Glomerular endothelial cell (primary cell): ENCODE measurements at regions not wholly inside any gene's neighbourhood (a gene's known extent, or its start where the extent isn't known, plus 50 kb on each side); places are given as distances from the start of the nearest gene placed in this dataset.
"Not testable (repeated sequence)": the region's sequence is repeated elsewhere in the genome, so short reads cannot be mapped to it uniquely, and the experiment has no call there.

Experiments
- DNase-seq: peaks from one replicate; pipeline ENCODE4 v3.0.0-alpha.2; 2011; ENCODE audit warnings: low read depth, low spot score; ENCODE audit errors: extremely low read depth

DNA sequence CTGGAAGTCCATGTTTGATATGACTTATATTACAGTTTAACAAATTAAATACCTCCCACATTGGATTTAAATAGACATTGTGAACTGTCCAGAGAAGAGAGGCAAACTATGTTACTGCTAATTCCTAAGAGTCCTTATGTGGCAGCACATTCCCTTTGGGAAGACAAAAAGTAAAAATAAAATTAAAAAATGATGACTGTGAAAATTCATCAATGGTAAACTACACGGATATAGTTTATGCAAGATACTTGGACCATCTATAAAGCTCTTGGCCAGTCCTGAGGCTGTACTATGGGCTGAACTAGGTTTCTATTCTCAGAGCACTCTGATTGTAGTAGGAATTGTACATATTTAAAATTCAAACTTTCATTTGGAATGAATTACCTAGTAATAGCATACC lies 206.4 kb downstream of the LRRK2 start:
- no peak for DNase-seq

DNA sequence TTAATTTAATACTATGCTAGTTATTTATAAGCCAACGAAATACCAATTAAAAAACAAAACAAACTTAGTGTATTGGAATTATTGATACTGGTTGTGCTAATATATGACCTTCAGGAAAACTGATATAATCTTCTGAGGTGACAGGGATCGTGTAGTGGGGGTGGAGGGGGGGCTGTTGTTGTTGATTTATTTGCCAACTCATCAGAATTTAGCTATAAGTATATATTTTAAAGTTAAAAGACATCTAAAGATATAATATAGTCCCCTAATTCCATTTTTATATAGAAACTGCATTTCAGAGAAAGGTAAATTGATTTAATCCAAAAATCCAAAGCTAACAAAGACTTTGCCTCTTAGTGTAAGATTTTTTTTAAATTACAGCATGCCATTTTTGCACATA lies 210.5 kb downstream of the LRRK2 start:
- DNase-seq, result no peak

GRCh38 chr12:40435951-40436350 lies 211.2 kb downstream of the LRRK2 start:
- DNase-seq, result no peak

- no peak for DNase-seq
Measured at GRCh38 chr12:40436564-40436963, 211.8 kb downstream of the LRRK2 start.

DNA sequence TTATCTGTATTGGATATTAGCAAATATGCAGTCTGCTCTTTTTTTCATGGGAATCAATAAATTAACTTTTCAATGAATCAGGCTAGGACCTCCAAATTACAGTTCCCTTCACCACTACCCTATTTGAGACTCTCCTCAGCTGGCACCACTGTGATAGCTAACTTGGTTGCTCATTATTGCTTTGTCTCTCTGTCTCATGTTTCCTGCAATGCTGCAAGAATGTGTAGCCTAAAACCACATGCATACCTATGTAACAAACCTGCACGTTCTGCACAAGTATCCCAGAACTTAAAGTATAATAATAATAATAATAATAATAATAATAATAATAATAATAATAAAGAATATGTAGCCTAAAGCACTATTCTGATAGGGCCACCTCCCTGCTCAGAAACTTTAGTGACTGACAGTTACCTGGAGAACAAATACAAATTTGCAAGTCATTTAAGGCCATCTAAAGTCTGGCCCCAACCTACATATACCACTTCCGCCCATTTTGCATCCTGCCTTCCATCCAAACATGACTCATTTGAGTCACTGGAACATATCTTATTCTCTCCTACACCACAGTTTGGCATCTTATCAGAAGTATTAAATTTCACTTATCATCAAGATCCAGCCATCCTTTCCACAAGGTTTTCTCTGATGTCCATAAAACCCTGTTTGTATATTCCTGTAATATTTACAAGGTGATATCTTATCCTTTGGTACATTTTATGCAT lies 215.1 kb downstream of the LRRK2 start:
- no peak for DNase-seq

GRCh38 chr12:40444174-40444573 lies 219.4 kb downstream of the LRRK2 start:
- DNase-seq, result no peak

- DNase-seq, result no peak
Measured at GRCh38 chr12:40446385-40446784, 221.6 kb downstream of the LRRK2 start.

DNA sequence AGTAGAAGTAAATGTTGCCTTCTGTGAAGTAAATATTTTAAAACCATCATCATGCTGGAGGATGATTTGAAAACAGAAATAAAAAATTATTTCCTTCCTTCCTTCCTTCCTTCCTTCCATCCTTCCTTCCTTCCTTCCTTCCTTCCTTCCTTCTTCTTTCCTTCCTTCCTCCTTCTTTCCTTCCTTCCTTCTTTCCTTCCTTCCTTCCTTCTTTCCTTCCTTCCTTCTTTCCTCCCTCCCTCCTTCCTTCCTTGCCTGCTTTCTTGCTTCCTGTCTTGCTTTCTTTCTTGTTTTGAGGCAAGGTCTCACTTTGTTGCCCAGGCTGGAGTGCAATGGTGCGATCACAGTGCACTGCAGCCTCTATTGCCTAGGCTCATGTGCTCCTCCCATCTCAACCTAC lies 223.7 kb downstream of the LRRK2 start:
- DNase-seq, result not testable (repeated sequence)

- no peak for DNase-seq
Measured at GRCh38 chr12:40451661-40452060, 226.9 kb downstream of the LRRK2 start.

DNA sequence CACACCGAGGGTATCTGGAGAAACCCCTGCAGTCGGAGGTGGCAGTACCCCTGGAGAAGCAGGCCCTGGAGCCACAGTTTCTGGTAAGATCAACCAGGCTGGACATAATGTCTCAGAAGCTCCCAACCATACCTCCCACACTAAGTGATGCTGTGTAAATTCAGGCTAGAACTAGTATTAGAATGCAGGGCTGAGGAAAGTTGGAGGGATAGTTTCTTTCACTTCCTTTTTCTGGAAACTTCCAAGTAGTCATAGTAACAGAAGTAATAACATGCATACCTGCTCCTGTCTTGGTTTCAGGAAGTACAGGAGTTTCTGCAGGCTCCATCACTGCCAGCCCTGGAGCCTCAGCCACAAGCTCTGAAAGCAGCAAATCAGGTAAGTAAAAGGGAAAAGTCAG lies 228.1 kb upstream of the CNTN1 start:
- no peak for DNase-seq

DNA sequence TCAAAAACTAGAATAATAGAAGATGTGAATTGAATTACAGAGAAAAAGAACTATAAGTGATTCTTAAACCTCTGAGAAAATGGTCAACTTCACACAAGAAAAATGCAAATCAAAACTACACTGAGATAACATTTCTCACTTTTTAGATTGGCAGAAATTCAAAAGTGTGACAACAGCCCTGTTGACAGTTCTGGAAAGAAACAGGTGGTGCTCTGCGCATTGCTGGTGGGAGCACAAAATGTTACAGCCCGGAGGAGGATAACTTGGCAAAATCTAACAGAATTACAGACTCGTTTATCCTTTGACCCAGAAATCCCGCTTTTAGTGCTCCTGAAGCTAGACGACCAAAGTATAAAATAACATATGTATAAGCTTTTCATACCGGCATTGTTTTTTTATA lies 222.5 kb upstream of the CNTN1 start:
- DNase-seq, result no peak

DNA sequence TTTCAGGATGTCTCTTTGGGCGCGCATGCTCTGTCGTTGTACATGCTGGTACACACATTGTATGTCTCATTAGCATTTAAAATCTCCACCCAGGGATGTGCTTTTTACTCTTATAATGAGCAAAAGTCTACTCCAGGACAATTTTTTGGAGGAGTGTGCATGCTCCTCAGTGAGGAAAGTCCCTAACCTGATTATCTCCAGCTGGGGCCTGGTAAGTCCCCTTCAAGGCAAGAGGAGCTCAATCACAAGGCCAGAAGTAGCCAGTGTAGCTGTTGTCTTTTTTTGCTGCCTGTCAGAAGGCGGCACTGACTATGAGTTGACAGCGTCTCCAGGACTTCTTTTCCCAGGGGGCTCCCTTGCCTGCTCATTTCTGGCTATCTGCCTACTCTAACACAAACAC lies 218.3 kb upstream of the CNTN1 start:
- DNase-seq, result no peak

DNA sequence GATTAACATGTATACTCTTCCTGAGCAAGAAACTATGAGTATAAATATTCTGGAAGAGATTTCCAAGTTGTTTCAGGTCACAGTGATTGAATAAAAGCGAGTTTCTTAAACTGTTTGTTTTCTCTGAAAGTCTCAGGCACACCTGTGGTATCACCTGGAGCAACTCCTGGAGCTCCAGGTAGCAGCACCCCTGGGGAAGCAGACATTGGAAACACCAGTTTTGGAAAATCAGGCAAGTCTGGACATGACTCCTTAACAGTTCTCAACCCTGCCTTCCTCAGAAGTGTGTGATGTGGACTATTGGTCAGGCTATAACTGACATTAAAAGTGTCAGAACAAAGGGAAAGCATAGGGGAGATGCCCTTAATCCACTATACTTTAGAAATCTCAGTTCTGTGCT lies 217.6 kb upstream of the CNTN1 start:
- no peak for DNase-seq

DNA sequence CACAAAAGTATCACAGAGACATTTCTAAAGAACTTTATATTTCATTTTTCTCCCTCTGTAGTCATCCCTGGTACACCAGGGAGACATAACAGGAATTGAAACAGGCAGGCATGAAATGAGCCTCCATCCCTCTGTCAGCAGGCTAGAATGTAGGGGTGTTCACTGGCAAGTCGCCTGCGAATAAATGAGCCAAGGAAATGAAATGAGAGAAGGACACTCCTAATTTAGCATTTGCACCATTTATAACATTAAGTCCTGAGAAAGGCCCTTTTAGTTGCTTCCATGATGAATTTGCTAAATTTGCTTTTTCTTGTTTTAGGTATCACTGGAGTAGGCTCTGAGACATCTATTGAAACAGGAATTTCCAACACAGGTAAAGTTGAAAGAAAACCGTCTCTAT lies 192.4 kb upstream of the CNTN1 start:
- DNase-seq, result no peak

DNA sequence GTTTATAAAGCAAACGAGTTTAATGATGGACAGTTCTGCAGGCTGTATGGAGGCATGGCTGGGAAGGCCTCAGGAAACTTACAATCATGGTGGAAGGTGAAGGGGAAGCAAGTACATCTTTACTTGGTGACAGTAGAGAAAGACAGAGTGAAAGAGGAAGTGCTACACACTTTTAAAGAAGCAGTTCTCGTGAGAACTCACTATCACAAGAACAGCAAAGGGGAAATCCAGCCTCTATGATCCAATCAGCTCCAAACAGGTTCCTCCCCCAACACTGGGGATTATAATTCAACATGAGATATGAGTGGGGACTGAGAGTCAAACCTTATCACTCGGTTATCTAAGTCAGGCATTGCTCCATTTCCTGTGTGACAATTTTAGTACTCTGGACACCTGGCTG lies 189.9 kb upstream of the CNTN1 start:
- no peak for DNase-seq

DNA sequence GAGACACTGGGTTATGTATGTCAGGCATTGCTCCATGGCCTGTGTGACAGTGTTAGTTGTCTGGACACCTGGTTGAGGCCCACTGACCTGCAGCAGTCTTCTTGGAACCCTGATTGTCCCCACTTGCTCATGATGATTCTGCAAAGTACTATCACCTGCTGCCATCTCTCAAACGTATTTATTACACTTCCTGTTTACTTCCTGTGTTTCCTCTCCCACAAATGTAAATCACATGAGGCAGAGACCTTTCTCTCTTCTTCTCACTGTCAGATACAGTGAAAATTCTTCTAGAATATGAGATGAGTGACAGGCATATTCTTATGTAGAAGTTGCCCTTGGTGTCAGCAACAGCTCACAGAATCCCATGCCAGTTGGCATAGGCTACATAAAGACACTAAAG lies 186.9 kb upstream of the CNTN1 start:
- DNase-seq, result no peak

DNA sequence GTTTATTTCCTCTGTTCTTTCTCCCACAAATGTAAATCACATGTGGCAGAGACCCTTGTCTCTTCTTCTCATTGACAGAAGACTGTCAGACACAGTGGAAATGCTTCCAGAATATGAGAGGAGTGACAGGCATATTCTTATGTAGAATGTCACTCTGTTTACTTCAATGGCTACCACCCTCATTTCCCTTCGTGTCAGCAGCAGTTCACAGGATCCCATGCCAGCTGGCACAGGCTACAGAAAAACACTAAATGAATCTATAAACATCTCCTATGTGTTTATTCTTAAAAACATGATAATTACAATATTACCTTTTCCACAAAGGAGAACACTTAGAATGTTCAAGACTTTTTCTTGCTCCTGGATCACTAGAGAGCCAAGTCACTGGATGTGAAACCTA lies 183.8 kb upstream of the CNTN1 start:
- DNase-seq, result no peak

GRCh38 chr12:40511341-40511740 lies 180.9 kb upstream of the CNTN1 start:
- no peak for DNase-seq

DNA sequence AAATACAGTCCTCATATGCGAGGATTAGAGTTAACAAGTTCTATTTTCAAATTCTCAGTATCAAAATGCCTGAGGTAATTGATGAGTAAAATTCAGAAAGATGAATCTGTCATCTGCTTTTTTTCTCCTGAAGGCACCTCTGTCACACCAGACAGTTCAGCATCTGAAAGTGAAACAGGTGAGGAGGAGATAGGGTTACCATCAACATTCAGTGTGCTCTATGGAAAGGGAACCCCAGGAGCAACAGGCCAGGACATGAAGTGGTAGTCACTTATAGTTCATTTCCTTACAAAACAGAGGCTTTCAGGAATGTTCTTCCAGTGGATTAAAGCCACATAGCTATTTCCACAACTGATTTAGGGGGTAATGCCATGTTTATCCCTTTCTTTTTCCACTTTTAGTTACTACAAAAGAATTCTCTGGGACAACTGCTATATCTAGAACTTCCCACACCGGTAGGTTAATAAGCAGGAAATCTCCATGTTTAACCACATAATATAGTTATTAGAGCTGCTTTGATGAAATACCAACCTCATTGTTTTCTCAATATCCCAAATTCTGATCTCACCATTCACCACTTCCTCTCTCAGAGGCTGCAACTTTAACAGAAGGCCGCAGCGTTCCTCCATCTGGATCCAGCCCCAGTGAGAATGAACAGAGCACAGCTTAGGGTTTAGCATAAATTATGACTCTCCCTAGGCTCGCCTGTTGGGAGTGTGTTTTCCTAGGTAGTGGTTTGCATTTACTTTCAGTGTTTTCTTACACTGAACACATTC lies 177.0 kb upstream of the CNTN1 start:
- DNase-seq, result no peak

DNA sequence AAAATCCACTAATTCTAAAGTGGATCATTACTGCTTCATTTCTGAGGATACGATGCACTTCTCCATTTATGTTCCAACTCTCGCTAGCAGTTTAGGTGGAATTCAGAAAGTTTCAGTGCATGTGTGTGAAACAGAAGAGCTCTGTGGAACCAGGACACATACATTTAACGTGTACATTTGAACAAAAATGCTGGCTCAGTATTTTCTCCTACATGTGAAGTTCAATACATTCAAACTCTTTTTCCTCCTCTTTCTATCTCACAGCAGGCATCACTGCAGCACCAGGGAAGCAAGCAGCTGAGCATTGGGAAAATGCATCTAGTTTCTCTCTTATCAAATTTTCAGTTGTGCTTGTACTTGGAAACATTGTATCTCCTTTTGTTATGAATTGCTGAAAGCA lies 169.4 kb upstream of the CNTN1 start:
- DNase-seq, result no peak

DNA sequence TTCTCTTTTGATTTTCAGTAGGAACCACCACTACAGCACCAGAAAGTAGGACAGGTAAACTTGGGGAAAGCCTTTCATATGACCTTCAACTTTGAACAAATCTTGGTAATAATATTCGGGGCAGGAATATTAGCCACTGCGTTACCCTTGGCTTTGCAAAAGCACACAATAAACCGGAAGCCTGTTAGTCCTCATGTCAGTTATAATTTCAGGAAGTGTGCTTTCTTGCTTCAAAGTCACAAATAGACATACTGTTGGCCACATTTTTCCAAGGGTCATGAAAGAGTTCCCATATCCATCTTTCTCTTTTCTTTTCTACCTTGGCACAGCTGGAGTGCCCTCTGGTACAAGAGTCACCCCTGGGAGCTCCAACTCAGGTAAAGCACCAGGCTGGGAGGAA lies 167.2 kb upstream of the CNTN1 start:
- DNase-seq, result no peak

DNA sequence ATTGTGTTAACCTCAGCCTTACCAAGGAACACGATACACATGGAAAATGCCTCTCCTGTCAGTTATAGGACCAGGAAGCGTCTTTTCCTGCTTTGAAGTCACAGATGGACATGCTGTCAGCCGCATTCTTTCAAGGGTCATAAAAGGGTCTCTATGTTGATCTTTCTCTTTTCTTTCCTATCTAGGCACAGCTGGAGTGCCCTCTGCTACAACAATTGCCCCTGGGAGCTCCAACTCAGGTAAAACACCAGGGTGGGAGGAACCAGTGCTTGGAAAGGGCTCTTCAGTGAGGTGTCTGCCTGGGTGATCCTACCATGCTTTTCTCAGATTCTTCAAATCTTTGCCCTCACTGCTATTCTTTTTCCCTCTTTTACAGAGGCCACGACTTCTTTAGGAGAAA lies 157.4 kb upstream of the CNTN1 start:
- no peak for DNase-seq

DNA sequence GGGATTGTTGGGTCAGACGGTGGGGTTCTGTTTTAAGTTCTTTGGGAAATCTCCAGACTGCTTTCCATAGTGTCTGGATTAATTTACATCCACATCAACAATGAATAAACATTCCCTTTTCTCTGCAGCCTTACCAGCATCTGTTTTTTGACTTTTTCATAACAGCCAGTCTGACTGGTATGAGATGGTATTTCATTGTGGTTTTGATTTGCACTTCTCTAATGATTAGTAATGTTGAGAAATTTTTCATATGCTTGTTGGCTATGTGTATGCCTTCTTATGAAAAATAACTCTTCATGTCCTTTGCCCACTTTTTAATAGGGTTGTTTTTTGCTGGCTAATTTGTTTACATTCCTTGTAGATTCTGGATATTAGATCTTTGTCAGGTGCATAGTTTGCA lies 140.8 kb upstream of the CNTN1 start:
- no peak for DNase-seq
